GM20000 (cell line): ENCODE measurements at regions not wholly inside any gene's neighbourhood (a gene's known extent, or its start where the extent isn't known, plus 50 kb on each side); places are given as distances from the start of the nearest gene placed in this dataset.
"Not testable (repeated sequence)": the region's sequence is repeated elsewhere in the genome, so short reads cannot be mapped to it uniquely, and the experiment has no call there.

ENCODE experiments used
- DNase-seq: peaks from one replicate; pipeline ENCODE4 v3.0.0; 2012; ENCODE audit warnings: low spot score
- TF ChIP-seq, protein P1 (sequence below): IDR thresholded peaks from 2 replicates; pipeline ENCODE4 v1.5.1; 2012; ENCODE audit warnings: mild to moderate bottlenecking, control low read depth; ENCODE audit errors: extremely low read depth, missing control alignments

DNA sequence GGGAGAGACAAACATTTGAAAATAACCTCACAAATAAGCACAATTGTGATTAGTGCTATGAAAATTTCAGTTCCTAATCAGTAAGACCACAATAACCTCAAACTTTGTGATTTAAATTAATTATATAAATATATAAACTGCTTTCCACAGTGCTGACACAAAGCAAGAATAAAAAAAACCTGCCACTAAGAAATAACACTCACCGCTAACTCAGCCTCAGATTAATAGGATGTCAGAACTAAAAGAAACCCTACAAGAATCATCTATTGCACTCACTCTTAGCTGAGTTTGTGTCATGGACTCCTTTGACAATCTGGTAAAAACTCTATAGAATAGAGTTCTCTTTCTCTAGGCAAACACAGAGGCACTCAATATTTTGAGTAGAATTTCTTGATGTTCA, 68.4 kb downstream of the SLC41A2 start:
- TF ChIP-seq, protein P1, sequence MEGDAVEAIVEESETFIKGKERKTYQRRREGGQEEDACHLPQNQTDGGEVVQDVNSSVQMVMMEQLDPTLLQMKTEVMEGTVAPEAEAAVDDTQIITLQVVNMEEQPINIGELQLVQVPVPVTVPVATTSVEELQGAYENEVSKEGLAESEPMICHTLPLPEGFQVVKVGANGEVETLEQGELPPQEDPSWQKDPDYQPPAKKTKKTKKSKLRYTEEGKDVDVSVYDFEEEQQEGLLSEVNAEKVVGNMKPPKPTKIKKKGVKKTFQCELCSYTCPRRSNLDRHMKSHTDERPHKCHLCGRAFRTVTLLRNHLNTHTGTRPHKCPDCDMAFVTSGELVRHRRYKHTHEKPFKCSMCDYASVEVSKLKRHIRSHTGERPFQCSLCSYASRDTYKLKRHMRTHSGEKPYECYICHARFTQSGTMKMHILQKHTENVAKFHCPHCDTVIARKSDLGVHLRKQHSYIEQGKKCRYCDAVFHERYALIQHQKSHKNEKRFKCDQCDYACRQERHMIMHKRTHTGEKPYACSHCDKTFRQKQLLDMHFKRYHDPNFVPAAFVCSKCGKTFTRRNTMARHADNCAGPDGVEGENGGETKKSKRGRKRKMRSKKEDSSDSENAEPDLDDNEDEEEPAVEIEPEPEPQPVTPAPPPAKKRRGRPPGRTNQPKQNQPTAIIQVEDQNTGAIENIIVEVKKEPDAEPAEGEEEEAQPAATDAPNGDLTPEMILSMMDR = no peak
- DNase-seq = no peak

DNA sequence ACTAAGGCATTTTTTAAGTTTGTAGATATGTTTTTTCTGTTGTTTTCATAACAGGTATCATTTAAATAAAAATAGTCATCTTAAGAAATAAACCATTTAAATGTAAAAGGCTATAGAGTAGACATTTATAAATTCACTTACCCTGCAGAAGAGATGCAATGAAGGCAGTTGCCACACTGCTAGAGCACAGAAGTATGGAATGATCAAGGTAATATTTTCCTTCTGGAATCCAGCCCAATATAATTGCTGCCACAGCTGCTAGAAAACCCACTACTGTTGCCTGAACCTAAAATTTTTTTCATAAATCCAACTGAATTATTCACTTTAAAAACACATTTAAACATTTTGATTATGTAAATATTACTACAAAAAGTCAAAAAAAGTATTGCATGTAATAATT, 69.2 kb downstream of the SLC41A2 start:
- TF ChIP-seq, protein P1 = no peak
- no peak for DNase-seq

DNA sequence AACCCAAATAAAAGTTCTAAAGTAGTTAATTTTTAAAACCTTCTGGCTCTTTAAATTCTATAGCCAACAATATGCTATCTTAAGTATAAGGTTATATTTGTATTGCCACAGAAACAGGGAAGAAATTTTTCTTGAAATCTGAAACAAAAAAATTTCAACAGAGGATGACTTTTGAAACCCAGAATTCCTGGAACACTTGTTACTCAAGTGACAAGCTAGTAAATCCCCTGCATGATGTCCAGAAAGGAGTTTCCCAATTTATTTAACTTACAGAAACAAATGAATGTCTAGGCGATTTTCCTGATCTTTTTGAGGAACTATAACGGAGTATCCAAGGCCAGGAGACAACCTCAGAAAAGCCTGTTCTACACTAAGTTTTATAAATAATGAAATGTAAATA, 69.6 kb downstream of the SLC41A2 start:
- TF ChIP-seq, protein P1 = no peak
- no peak for DNase-seq

DNA sequence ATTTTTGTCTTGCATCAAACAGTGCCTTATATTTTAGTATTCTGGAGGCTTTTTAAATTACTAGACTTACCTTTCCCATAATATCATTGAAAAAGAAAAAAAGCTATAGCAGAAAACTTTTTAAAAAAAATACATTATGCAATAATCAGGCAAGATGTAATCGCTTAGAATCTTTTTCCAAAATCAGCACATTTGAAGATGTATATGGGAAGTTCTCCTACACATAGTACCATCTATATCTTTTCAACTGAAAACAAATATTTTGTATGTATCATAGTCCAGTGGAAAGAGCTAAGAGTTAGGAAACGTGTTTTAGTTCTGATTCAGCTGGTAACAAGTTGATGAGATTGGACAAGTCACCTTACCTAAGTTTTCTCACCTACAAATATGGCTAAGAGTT, 70.6 kb downstream of the SLC41A2 start:
- DNase-seq = no peak
- TF ChIP-seq, protein P1 = no peak

DNA sequence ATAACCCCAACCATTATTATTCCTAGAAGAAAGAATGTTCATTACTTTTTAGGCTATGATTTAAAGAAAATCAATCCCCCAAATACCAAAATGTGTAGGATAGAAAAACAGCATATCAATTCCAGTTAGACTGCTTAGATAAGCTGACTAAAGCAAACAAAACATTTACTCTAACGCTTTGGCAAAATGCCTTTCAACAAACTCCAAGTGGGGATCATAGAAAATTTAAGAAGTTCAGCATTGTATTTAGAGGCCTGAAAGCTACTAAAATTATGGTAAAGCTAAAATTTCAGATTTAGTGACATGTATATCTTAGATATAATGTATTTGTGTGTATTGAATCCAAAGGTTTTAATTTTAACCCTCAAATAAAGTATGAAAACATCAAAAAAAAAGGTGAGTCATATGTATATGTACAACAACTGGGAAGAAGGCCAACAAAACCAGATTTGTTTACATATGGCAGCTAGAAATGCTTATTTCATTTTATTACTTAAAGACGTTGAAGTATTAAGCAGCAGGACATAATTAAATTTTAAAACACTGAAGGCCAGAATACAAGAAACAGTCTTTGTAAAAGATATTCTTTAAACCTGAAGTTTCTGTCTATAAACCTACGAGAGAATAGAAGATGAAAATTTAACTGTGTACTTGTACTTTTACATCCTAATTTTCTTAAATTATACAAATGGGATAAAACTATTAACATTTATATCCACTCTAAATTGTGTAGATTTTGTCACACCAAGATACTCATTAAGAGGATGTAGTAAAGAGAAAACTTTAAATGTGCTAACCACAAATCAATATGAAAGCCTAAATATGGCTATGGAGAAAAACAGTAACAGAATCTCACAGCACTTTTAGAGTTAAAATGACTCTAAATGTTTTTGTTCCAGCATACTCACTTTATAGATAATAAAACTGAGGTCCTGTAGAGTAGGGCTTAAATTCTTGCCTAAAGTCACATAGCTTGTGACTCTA, 71.4 kb downstream of the SLC41A2 start:
- TF ChIP-seq, protein P1 = no peak
- DNase-seq = no peak

DNA sequence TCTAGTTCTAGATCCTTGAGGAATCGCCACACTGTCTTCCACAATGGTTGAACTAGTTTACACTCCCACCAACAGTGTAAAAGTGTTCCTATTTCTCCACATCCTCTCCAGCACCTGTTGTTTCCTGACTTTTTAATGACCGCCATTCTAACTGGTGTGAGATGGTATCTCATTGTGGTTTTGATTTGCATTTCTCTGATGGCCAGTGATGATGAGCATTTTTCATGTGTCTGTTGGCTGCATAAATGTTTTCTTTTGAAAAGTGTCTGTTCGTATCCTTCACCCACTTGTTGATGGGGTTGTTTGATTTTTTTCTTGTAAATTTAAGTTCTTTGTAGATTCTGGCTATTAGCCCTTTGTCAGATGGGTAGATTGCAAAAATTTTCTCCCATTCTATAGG, 79.2 kb downstream of the SLC41A2 start:
- DNase-seq = not testable (repeated sequence)

DNA sequence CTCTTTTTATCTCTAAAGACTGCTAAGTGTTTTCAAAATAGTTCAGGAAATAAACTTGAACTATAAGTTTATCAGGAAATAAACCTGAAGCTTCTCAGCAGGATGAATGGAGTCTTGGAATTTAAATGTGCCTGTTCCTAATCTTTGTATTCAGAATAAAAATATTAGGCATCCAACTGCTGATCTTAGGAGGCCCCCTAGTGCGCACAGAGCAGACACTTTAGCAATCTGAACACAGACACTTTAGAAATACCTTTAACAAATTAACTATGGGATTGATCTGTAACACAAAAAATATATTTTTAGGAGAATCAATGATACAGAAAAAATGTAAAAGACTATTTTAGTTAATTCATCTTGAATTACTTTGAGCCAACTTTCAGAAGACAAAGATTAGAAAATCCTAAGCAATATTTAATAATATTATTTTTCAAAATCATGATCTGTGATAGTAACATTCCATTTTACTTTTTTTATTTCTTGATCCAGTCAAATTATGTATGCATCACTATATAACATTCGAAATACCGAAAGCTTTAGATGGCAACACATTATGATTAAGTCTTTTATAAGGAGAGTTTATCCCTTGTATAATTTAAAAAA, 80.9 kb downstream of the SLC41A2 start:
- no peak for DNase-seq
- TF ChIP-seq, protein P1 = no peak
